ENCODE measurements at regions not wholly inside any gene's neighbourhood (a gene's known extent, or its start where the extent isn't known, plus 50 kb on each side); places are given as distances from the start of the nearest gene placed in this dataset.

DNA sequence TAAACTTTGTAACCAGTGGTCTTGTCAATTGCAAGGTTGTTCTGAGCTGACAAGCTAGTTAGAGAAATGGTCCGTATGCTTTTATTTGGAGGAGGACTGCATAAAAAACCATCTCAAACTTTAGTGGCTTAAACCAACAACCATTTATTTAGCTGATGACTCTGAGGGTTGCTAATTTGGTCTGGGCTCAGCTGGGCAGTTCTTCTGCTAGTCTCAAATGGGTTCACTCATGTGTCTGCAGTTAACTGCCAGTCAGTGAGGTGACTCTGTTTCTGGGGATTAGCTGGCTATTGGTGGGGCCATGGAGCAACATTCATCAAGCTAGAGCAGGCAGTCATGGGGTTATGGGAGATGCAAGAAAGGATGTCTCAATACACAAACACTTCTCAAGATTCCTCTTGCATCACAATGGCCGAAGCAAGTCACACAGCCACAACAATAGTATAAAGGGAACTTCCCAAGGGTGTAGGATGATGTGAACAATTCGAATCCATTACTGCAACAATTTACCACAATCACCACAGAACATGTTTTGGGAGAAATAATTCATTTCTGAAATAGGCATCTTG is 521.9 kb downstream of the INSC start:
- Histone ChIP-seq H3F3A (replicated peaks; ENCODE audit: low read depth) (no peaks in the 10 kb centered on the region), H2AFZ (no peak overlapping the region), H3K4me1 (ENCODE audit: insufficient read depth) (no peaks in the 10 kb centered on the region), H3K9me2 (ENCODE audit: insufficient read depth) (peaks cover 15% of the 10 kb centered on the region; the same call in 1 of the 2 replicates), H4K20me1 (replicated peaks; ENCODE audit: insufficient read depth) (no peaks in the 10 kb centered on the region), H3K27ac (ENCODE audit: low read depth) (no peak overlapping the region), H3K27me3 (ENCODE audit: insufficient read depth) (no peaks in the 10 kb centered on the region), H3K79me2 (replicated peaks; ENCODE audit: insufficient read depth) (no peaks in the 10 kb centered on the region), H3K36me3 (ENCODE audit: insufficient read depth) (no peaks in the 10 kb centered on the region), H3K4me2 (no peak overlapping the region), H3K4me3 (no peak overlapping the region)
- H3K4me3 Mint-ChIP-seq: no peak overlapping the region
- no peaks in the 10 kb centered on the region for H3K27me3 Mint-ChIP-seq (ENCODE audit: insufficient read depth, low read depth, poor library complexity)
- peaks cover 3% of the 10 kb centered on the region; the same call in 1 of the 3 replicates for H3K36me3 Mint-ChIP-seq (ENCODE audit: low read depth)
- TF ChIP-seq, protein P1, sequence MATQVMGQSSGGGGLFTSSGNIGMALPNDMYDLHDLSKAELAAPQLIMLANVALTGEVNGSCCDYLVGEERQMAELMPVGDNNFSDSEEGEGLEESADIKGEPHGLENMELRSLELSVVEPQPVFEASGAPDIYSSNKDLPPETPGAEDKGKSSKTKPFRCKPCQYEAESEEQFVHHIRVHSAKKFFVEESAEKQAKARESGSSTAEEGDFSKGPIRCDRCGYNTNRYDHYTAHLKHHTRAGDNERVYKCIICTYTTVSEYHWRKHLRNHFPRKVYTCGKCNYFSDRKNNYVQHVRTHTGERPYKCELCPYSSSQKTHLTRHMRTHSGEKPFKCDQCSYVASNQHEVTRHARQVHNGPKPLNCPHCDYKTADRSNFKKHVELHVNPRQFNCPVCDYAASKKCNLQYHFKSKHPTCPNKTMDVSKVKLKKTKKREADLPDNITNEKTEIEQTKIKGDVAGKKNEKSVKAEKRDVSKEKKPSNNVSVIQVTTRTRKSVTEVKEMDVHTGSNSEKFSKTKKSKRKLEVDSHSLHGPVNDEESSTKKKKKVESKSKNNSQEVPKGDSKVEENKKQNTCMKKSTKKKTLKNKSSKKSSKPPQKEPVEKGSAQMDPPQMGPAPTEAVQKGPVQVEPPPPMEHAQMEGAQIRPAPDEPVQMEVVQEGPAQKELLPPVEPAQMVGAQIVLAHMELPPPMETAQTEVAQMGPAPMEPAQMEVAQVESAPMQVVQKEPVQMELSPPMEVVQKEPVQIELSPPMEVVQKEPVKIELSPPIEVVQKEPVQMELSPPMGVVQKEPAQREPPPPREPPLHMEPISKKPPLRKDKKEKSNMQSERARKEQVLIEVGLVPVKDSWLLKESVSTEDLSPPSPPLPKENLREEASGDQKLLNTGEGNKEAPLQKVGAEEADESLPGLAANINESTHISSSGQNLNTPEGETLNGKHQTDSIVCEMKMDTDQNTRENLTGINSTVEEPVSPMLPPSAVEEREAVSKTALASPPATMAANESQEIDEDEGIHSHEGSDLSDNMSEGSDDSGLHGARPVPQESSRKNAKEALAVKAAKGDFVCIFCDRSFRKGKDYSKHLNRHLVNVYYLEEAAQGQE (IDR thresholded peaks at IDR 0.05; ENCODE audit: unreplicated experiment): no peak
- TF ChIP-seq ETS1 (IDR thresholded peaks at IDR 0.05) (no peak), JUNB (IDR thresholded peaks at IDR 0.05; ENCODE audit: unreplicated experiment) (no peak), EZH2phosphoT487 (IDR thresholded peaks at IDR 0.05; ENCODE audit: unreplicated experiment) (no peak), EZH2 (IDR thresholded peaks at IDR 0.05; ENCODE audit: low read depth, unreplicated experiment) (no peak), STAT1 (IDR thresholded peaks at IDR 0.05; ENCODE audit: unreplicated experiment) (no peak), ZNF331 (CRISPR knock-in tag; IDR thresholded peaks at IDR 0.05; ENCODE audit: low read depth) (peak; percentile 82), CTCF (conservative IDR thresholded peaks at IDR 0.05; ENCODE audit: low read depth in 2 of 2) (no peak)
- H3K27ac Mint-ChIP-seq: no peak overlapping the region
- DNase-seq (ENCODE audit: low spot score) (no peak), ATAC-seq (no peak)
- H3K4me1 Mint-ChIP-seq: no peaks in the 10 kb centered on the region
- peaks cover 5% of the 10 kb centered on the region; the same call in 1 of the 3 replicates for H3K9me3 Mint-ChIP-seq

DNA sequence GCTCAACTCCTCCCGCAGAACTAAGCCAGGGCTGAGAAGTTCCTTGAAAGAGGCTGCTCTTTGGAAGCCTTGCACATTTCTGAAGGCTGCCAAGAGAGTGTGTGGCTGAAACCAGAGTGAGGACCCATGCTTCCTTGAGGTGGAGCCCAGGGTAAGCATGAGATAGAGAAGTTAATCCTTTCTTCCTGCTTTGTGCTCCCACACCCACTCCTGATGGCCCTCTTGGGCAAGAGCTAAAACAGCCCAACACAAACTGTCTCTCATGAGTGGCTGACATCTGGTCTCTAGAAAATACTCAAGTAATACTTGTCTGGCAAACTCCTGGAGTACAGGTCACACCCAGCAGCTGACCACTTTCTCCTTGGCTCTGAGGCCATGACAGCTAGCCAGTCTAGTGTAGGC is 523.7 kb downstream of the INSC start:
- Mint-ChIP-seq H3K27me3 (ENCODE audit: insufficient read depth, low read depth, poor library complexity) (no peaks in the 10 kb centered on the region), H3K4me3 (no peak overlapping the region), H3K36me3 (ENCODE audit: low read depth) (peaks cover 3% of the 10 kb centered on the region; the same call in 1 of the 3 replicates), H3K27ac (no peak overlapping the region), H3K4me1 (no peaks in the 10 kb centered on the region), H3K9me3 (peaks cover 5% of the 10 kb centered on the region; the same call in 2 of the 3 replicates)
- Histone ChIP-seq H3K9me2 (ENCODE audit: insufficient read depth) (peaks cover 15% of the 10 kb centered on the region; the same call in 1 of the 2 replicates), H3K79me2 (replicated peaks; ENCODE audit: insufficient read depth) (no peaks in the 10 kb centered on the region), H3K27me3 (ENCODE audit: insufficient read depth) (no peaks in the 10 kb centered on the region), H3K4me2 (no peak overlapping the region), H2AFZ (no peak overlapping the region), H3K4me1 (ENCODE audit: insufficient read depth) (no peaks in the 10 kb centered on the region), H3K4me3 (no peak overlapping the region), H3K36me3 (ENCODE audit: insufficient read depth) (no peaks in the 10 kb centered on the region), H3K27ac (ENCODE audit: low read depth) (no peak overlapping the region), H3F3A (replicated peaks; ENCODE audit: low read depth) (no peaks in the 10 kb centered on the region), H4K20me1 (replicated peaks; ENCODE audit: insufficient read depth) (no peaks in the 10 kb centered on the region)
- DNase-seq (ENCODE audit: low spot score) (no peak), ATAC-seq (no peak)
- TF ChIP-seq STAT1 (IDR thresholded peaks at IDR 0.05; ENCODE audit: unreplicated experiment) (no peak), NANOG (IDR thresholded peaks at IDR 0.05; ENCODE audit: borderline replicate concordance) (no peak), EZH2phosphoT487 (IDR thresholded peaks at IDR 0.05; ENCODE audit: unreplicated experiment) (no peak), CREB1 (CRISPR knock-in tag; IDR thresholded peaks at IDR 0.05; ENCODE audit: low read depth) (no peak), ZNF114 (CRISPR knock-in tag; IDR thresholded peaks at IDR 0.05) (no peak), ETS1 (IDR thresholded peaks at IDR 0.05) (no peak), EZH2 (IDR thresholded peaks at IDR 0.05; ENCODE audit: low read depth, unreplicated experiment) (no peak)
